CD8-positive, alpha-beta memory T cell (primary cell): ENCODE measurements at regions not wholly inside any gene's neighbourhood (a gene's known extent, or its start where the extent isn't known, plus 50 kb on each side); places are given as distances from the start of the nearest gene placed in this dataset.
A peak's percentile ranks its signal among the peaks of the same experiment; 100 is the strongest.

Source experiments
- CTCF ChIA-PET: fragments of 350-600 bp; sonication (Branson Sonifier 250); formaldehyde crosslinking; loops from one replicate; lab custom pipeline; 2021; ENCODE audit warnings: antibody characterized with exemption; lab: Charles Lee
- POLR2A ChIA-PET: fragments of 350-600 bp; sonication (Branson Sonifier 250); formaldehyde crosslinking; loops from one replicate; lab custom pipeline; 2021; ENCODE audit warnings: antibody characterized with exemption; lab: Charles Lee
- DNase-seq, 5 donors: peaks; one replicate each; pipeline versions ENCODE4 v3.0.0 to v3.0.0-alpha.2; 2020 to 2022; ENCODE audit warnings: mixed read lengths in 1 of 5
- H3K27ac ChIP-seq: one replicate; pipeline ENCODE4 v1.7.0; 2013; ENCODE audit warnings: low read depth, mild to moderate bottlenecking, low read length, moderate library complexity
- H3K27me3 ChIP-seq: 2 replicates; pipeline ENCODE4 v1.7.0; 2013; ENCODE audit warnings: low read length, mild to moderate bottlenecking; ENCODE audit not compliant: insufficient read depth, poor library complexity, severe bottlenecking
- H3K36me3 ChIP-seq: 2 replicates; pipeline ENCODE4 v1.7.0; 2013; ENCODE audit warnings: mild to moderate bottlenecking, low read length, moderate library complexity; ENCODE audit not compliant: insufficient read depth
- H3K4me1 ChIP-seq: 2 replicates; pipeline ENCODE4 v1.7.0; 2013; ENCODE audit warnings: mild to moderate bottlenecking, low read length, moderate library complexity; ENCODE audit not compliant: insufficient read depth
- H3K4me3 ChIP-seq: 2 replicates; pipeline ENCODE4 v1.7.0; 2013; ENCODE audit warnings: mild to moderate bottlenecking, low read length
- H3K9me3 ChIP-seq: 2 replicates; pipeline ENCODE4 v1.7.0; 2013; ENCODE audit warnings: mild to moderate bottlenecking, low read length
- H3K27ac Mint-ChIP-seq, 8 donors: one replicate each; pipeline ENCODE4 v1.8.0; 2020 to 2021; ENCODE audit warnings: mixed read lengths in 8 of 8, mild to moderate bottlenecking in 6 of 8, inconsistent platforms in 3 of 8, moderate library complexity in 3 of 8
- H3K27me3 Mint-ChIP-seq, 2 donors: one replicate each; pipeline ENCODE4 v1.8.0; 2020 to 2021; ENCODE audit warnings: mixed read lengths in 2 of 2, mild to moderate bottlenecking in 1 of 2, moderate library complexity in 1 of 2
- H3K36me3 Mint-ChIP-seq, 3 donors: one replicate each; pipeline ENCODE4 v1.8.0; 2020 to 2021; ENCODE audit warnings: mixed read lengths in 3 of 3, inconsistent platforms in 1 of 3, mild to moderate bottlenecking in 1 of 3
- H3K4me1 Mint-ChIP-seq, 3 donors: one replicate each; pipeline ENCODE4 v1.8.0; 2020 to 2021; ENCODE audit warnings: mixed read lengths in 3 of 3, inconsistent platforms in 1 of 3, mild to moderate bottlenecking in 1 of 3
- H3K4me3 Mint-ChIP-seq, 7 donors: one replicate each; pipeline ENCODE4 v1.8.0; 2020 to 2021; ENCODE audit warnings: mixed read lengths in 7 of 7, mild to moderate bottlenecking in 6 of 7, moderate library complexity in 4 of 7, inconsistent platforms in 2 of 7
- H3K9me3 Mint-ChIP-seq, 5 donors: one replicate each; pipeline ENCODE4 v1.8.0; 2020 to 2022; ENCODE audit warnings: mixed read lengths in 5 of 5, mild to moderate bottlenecking in 3 of 5, moderate library complexity in 2 of 5, inconsistent platforms in 1 of 5

DNA sequence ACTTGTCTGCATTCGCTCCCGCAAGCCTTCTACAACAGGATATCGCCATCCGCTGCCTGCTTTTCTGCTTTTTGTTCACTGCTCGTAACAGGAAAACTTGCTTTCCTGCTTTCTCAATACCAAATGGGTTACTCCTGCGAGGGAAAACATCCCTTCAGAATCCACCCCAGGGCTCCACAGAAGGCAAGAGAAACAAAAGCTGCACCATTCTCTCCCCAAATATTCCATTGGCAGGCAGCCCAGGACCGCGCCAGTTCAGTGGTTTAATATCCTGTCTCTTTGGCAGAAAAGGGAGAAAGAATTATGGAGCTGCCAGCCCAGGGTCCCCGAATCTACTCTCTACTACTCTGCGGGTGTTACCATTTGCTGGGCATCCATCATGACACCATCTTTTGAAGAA lies 84.7 kb upstream of the DOCK9 start:
- Mint-ChIP-seq H3K27ac (no peak overlapping the region), H3K4me1 (peaks cover 54 to 93% (median 89%) of the 10 kb centered on the region in 3 donors), H3K9me3 (no peaks in the 10 kb centered on the region), H3K36me3 (peaks cover 4 to 11% (median 7%) of the 10 kb centered on the region in 3 donors), H3K4me3 (no peak overlapping the region), H3K27me3 (peaks cover 0 to 1% of the 10 kb centered on the region in 2 donors)
- ChIA-PET CTCF (no interaction called here), POLR2A (no interaction called here)
- no peak overlapping the region for H3K27ac ChIP-seq
- DNase-seq = no peak
- H3K4me3 ChIP-seq = no peak overlapping the region
- H3K27me3 ChIP-seq = no peaks in the 10 kb centered on the region
- H3K9me3 ChIP-seq = no peaks in the 10 kb centered on the region
- no peaks in the 10 kb centered on the region for H3K36me3 ChIP-seq
- H3K4me1 ChIP-seq = peaks cover 50% of the 10 kb centered on the region

DNA sequence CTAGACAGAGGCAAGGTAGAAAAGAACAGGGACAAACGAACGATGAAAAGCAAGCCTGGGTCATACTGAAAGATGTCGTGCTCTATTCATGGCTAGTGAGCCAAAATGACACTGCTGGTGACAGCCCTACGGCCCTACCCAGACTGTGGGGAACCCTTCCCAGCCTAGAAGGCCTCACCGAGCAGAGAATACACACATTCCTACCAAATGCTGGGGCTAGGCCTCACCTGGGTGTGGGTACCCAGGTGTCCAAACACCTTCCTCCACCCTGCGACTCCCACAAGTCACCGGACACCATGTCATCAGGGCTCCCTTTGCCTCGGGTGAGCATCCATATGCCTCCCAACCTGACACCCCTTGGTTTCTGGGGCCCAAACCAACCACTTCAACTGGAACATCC lies 85.3 kb upstream of the DOCK9 start:
- peaks cover 54% of the 10 kb centered on the region for H3K4me1 ChIP-seq
- H3K36me3 ChIP-seq = no peaks in the 10 kb centered on the region
- no peak overlapping the region for H3K27ac Mint-ChIP-seq
- H3K27ac ChIP-seq = no peak overlapping the region
- H3K4me3 ChIP-seq = no peak overlapping the region
- H3K27me3 Mint-ChIP-seq = peaks cover 0 to 1% of the 10 kb centered on the region in 2 donors
- H3K9me3 ChIP-seq = no peaks in the 10 kb centered on the region
- H3K9me3 Mint-ChIP-seq = no peaks in the 10 kb centered on the region
- CTCF ChIA-PET = no interaction called here
- peak overlapping the region in 1 of 7 donors; percentile 2 for H3K4me3 Mint-ChIP-seq
- POLR2A ChIA-PET = no interaction called here
- H3K36me3 Mint-ChIP-seq = peaks cover 4 to 11% (median 8%) of the 10 kb centered on the region in 3 donors
- no peak for DNase-seq
- no peaks in the 10 kb centered on the region for H3K27me3 ChIP-seq
- peaks cover 57 to 92% (median 90%) of the 10 kb centered on the region in 3 donors for H3K4me1 Mint-ChIP-seq

DNA sequence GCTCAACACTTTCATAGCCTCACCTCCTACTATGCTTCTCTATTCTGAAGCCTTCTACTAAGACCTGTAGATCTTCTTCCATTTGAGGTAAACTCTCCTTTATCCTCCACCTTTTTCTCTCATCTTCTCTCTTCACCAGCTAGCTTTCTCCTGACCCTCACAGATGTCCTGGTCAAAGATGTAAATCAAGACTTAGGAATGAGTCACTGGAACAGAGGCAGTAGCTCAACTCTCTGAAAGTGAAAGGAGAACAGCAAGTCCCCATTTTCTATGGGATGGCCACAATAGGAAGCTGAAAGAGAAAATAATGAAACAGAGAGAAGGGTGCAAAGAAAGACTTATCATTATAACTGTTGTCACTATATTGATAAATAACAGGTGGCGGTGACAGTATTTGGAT lies 86.1 kb upstream of the DOCK9 start:
- CTCF ChIA-PET = interaction anchor here (0.8 to 1.8 kb wide), 5 partner anchors 10 to 24 kb away, joined by 3 to 8 read pairs (median 4); no protein-coding TSS in a partner anchor
- H3K9me3 Mint-ChIP-seq = no peaks in the 10 kb centered on the region
- H3K4me1 ChIP-seq = peaks cover 49% of the 10 kb centered on the region
- no peaks in the 10 kb centered on the region for H3K27me3 Mint-ChIP-seq
- no peaks in the 10 kb centered on the region for H3K27me3 ChIP-seq
- H3K9me3 ChIP-seq = no peaks in the 10 kb centered on the region
- POLR2A ChIA-PET = interaction anchor here (2.7 kb wide), 1 partner anchor 22 kb away, joined by 8 read pairs; no protein-coding TSS in a partner anchor
- H3K27ac ChIP-seq = no peak overlapping the region
- no peak overlapping the region for H3K4me3 ChIP-seq
- H3K36me3 ChIP-seq = no peaks in the 10 kb centered on the region
- H3K27ac Mint-ChIP-seq = peak overlapping the region in 5 of 8 donors; percentile 7 to 69 (median 42)
- peaks cover 4 to 11% (median 10%) of the 10 kb centered on the region in 3 donors for H3K36me3 Mint-ChIP-seq
- H3K4me3 Mint-ChIP-seq = peak overlapping the region in 3 of 7 donors; percentile 0 to 64 (median 18)
- DNase-seq = no peak
- H3K4me1 Mint-ChIP-seq = peaks cover 57 to 90% (median 89%) of the 10 kb centered on the region in 3 donors

DNA sequence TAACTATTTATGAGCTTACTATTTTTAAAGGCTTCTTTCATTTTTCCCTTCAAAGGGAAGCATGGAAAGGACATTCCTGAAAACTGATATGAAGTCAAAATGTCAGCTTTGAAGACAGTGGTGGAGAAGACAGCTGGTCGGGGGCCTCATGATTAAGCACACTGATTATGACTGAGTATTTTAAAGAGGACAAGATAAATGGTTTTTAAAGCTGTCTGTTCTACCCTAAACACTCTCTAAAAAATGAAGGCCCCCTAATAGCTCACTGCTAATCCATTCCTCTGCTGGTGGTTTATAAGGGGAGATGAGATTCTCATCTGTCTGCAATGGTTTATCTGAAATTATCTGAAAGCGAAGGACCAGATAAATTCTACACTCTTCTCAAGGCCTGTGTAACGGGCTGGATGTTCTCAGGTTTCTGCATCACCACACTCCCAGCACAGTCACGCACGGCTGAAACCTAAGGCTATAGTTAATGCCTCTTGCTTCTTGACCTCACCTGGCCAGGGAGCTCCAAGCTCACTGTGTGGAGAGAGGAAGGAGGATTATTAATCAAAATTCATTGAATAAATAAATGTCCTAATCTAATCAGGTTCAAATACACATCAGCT lies 86.9 kb upstream of the DOCK9 start:
- Mint-ChIP-seq H3K27ac (peak overlapping the region in 3 of 8 donors; percentile 59 to 78 (median 65)), H3K4me3 (peak overlapping the region in 4 of 7 donors; percentile 6 to 60 (median 38)), H3K36me3 (peaks cover 4 to 11% (median 11%) of the 10 kb centered on the region in 3 donors), H3K9me3 (no peaks in the 10 kb centered on the region), H3K27me3 (no peaks in the 10 kb centered on the region), H3K4me1 (peaks cover 50 to 86% (median 85%) of the 10 kb centered on the region in 3 donors)
- ChIA-PET CTCF (interaction anchor here (0.7 to 1.8 kb wide), 7 partner anchors 10 to 36 kb away, joined by 3 to 8 read pairs (median 4); no protein-coding TSS in a partner anchor), POLR2A (interaction anchor here (2.7 kb wide), 1 partner anchor 22 kb away, joined by 8 read pairs; no protein-coding TSS in a partner anchor)
- H3K4me3 ChIP-seq = no peak overlapping the region
- DNase-seq = no peak
- H3K4me1 ChIP-seq = peaks cover 47% of the 10 kb centered on the region
- no peak overlapping the region for H3K27ac ChIP-seq
- H3K36me3 ChIP-seq = no peaks in the 10 kb centered on the region
- no peaks in the 10 kb centered on the region for H3K27me3 ChIP-seq
- no peaks in the 10 kb centered on the region for H3K9me3 ChIP-seq

DNA sequence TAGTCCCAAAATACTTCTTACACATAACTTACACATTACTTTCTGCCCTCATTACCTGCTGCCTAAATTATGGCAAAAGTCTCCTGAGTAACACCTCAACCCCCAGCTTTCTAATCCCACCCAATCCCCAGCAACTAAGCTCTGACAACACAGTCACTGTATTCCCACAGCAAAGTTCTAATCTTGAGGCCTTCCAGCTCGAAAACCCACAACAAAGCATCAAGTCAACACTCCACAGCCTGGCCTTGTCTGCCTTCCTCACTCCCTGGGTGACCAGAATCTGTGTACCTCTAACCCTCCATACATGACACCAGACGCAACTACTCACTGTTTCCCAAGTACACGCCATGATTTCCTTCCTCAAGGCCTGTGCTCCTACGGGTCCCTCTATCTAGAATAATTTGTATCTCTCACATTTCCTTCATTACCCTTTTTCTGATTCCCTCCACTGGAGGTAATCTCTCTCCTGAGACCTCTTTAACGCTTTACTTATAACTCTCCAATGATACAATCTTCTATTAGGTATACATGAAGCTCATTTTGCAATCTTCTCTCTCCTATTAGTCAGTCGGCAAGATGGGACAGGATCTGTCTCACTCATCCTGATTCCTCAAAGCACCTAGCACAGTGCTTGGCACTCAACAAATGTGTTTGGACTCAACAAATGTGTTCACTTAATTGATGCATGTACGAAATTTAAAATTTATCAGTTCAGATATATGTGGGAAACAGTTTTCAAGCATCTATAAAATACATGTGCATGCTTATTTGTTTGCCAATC lies 87.6 kb upstream of the DOCK9 start:
- no peak for DNase-seq
- Mint-ChIP-seq H3K4me1 (peaks cover 50 to 88% (median 87%) of the 10 kb centered on the region in 3 donors), H3K27me3 (no peaks in the 10 kb centered on the region), H3K27ac (peak overlapping the region; percentile 14 to 87 (median 80)), H3K36me3 (peaks cover 4 to 11% (median 11%) of the 10 kb centered on the region in 3 donors), H3K4me3 (peak overlapping the region; percentile 52 to 86 (median 79)), H3K9me3 (no peaks in the 10 kb centered on the region)
- Histone ChIP-seq H3K27me3 (no peaks in the 10 kb centered on the region), H3K4me3 (peak overlapping the region; percentile 25), H3K36me3 (no peaks in the 10 kb centered on the region), H3K27ac (no peak overlapping the region), H3K9me3 (no peaks in the 10 kb centered on the region), H3K4me1 (peaks cover 47% of the 10 kb centered on the region)
- CTCF ChIA-PET = interaction anchor here (0.7 to 1.8 kb wide), 5 partner anchors 14 to 37 kb away, joined by 3 to 8 read pairs (median 4); no protein-coding TSS in a partner anchor
- POLR2A ChIA-PET = interaction anchor here (2.7 kb wide), 1 partner anchor 21 kb away, joined by 8 read pairs; no protein-coding TSS in a partner anchor

DNA sequence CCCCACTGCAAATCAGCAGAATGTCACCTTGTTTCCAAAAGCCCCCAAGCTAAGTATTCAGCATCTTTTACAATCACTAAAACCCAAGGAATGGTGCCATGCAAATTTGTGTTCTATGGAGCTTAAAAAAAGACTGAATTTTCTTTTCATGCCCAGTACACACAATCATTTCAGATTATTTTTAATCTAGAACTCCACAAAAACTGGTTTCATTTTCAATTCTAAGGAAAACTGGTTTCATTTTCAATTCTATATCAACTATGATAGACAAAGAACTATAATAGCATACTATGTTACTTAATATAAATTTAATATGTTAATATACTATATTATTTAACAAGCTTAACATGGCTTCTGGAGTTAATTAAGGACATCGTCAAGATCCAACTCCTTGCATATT lies 88.4 kb upstream of the DOCK9 start:
- peaks cover 47% of the 10 kb centered on the region for H3K4me1 ChIP-seq
- no peak overlapping the region for H3K27ac ChIP-seq
- POLR2A ChIA-PET = interaction anchor here (0.7 to 2.7 kb wide), 3 partner anchors 16 to 21 kb away, joined by 3 to 8 read pairs (median 5); no protein-coding TSS in a partner anchor
- DNase-seq = no peak
- no peaks in the 10 kb centered on the region for H3K9me3 Mint-ChIP-seq
- peak overlapping the region; percentile 38 to 86 (median 79) for H3K4me3 Mint-ChIP-seq
- no peaks in the 10 kb centered on the region for H3K36me3 ChIP-seq
- no peaks in the 10 kb centered on the region for H3K9me3 ChIP-seq
- H3K36me3 Mint-ChIP-seq = peaks cover 4 to 13% (median 11%) of the 10 kb centered on the region in 3 donors
- H3K27me3 ChIP-seq = no peaks in the 10 kb centered on the region
- peak overlapping the region; percentile 49 to 87 (median 80) for H3K27ac Mint-ChIP-seq
- CTCF ChIA-PET = interaction anchor here (0.8 to 2.2 kb wide), 3 partner anchors 15 to 37 kb away, joined by 4 to 7 read pairs (median 4); no protein-coding TSS in a partner anchor
- H3K4me3 ChIP-seq = peak overlapping the region; percentile 25
- no peaks in the 10 kb centered on the region for H3K27me3 Mint-ChIP-seq
- H3K4me1 Mint-ChIP-seq = peaks cover 48 to 87% (median 84%) of the 10 kb centered on the region in 3 donors

DNA sequence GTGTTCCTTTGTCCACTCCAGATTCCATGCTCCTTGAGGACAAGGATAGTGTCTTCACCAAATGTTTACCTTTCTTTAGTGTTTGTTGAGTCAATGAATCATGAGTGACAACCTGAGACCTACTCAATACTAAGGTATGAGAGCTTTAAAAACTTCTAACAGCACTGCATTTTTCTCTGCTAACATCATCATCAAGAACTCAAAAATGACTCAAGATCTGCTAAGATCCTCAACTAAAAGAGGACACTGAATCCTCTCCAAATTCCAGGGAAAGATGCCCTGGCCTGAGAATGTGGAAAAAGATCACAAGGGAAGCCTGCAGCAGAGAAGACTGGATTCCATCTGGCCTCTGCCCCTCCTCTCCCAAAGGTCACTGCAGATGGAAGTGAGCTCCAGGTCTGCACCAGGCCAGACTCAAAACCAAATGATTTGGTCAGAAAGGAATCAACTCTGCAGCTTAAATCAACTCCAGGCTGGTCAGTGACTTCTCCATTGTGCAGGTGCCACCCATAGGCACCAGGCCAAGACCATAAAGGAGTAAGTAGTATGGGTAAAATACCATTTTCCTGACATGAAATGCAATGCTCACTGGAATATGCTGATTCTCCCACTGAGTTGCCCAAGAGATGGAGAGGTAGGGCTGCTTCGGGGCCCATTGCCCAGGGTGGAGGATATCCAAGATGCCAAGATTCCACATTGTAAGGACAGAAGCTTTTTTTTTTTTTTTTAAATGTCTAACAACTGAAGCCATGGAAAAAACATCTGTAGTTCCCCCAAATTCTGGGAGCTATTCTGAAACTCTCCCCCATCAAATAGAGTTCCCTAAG lies 89.5 kb upstream of the DOCK9 start:
- H3K27ac ChIP-seq = no peak overlapping the region
- Mint-ChIP-seq H3K9me3 (no peaks in the 10 kb centered on the region), H3K27me3 (no peaks in the 10 kb centered on the region), H3K36me3 (peaks cover 4 to 23% (median 14%) of the 10 kb centered on the region in 3 donors), H3K4me3 (peak overlapping the region in 5 of 7 donors; percentile 25 to 66 (median 38)), H3K27ac (peak overlapping the region in 7 of 8 donors; percentile 21 to 90 (median 67)), H3K4me1 (peaks cover 50 to 89% (median 87%) of the 10 kb centered on the region in 3 donors)
- DNase-seq = no peak
- H3K4me1 ChIP-seq = peaks cover 46% of the 10 kb centered on the region
- no peaks in the 10 kb centered on the region for H3K36me3 ChIP-seq
- no peaks in the 10 kb centered on the region for H3K27me3 ChIP-seq
- no peaks in the 10 kb centered on the region for H3K9me3 ChIP-seq
- CTCF ChIA-PET = interaction anchor here (1.6 to 2.2 kb wide), 2 partner anchors 17 to 21 kb away, joined by 4 to 7 read pairs; no protein-coding TSS in a partner anchor
- POLR2A ChIA-PET = interaction anchor here (0.6 to 0.8 kb wide), 3 partner anchors 16 to 601 kb away, joined by 3 to 4 read pairs (median 3); no protein-coding TSS in a partner anchor
- H3K4me3 ChIP-seq = peak overlapping the region; percentile 3
